ENCODE measurements at regions not wholly inside any gene's neighbourhood (a gene's known extent, or its start where the extent isn't known, plus 50 kb on each side); places are given as distances from the start of the nearest gene placed in this dataset.

DNA sequence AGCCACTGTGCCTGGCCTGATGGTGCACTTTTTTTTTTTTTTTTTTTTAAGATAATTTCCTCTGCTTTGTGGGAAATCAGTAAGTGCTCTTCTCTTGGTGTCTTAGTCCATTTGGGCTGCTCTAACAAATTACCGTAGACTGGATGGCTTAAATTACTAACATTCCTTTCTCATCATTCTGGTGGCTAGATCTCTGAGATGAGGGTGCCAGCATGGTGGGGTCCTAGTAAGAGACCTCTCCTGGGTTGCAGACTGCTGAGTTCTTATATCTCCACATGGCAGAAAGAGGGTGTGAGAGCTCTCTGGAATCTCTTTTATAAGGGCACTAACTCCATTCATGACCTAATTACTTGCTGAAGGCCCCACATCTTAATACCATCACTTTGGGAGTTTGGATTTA lies 133.9 kb upstream of the ANKRD55 start:
- DNase-seq, result no peak

DNA sequence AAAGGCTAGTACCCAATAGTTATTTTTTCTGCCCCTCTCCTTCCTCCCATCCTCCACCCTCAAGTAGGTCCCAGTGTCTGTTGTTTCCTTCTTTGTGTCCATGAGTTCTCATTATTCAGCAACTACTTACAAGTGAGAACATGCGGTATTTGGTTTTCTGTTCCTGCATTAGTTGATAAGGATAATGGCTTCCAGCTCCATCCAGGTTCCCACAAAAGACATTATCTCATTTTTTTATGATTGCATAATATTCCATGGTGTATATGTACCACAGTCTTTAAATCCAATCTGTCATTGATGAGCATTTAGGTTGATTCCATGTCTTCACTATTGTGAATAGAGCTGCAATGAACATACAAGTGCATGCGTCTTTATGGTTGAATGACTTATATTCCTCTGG lies 128.3 kb upstream of the ANKRD55 start:
- no peak for DNase-seq

DNA sequence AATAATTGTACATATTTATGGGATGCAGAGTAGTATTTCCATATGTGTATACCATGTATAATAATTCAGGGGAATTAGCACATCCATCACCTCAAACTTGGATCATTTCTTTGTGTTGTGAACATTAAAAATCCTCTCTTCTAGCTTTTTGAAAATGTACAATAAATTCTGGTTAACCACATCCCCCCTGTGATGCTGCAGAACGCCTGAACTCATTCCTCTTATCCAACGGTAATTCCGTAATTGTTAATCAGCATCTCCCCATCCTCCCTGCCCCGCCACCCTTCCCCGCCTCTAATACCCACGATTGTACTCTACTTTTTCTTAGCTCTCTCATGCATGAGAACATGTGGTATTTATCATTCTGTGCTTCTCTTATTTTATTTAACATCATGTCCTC lies 127.7 kb upstream of the ANKRD55 start:
- DNase-seq, result no peak

DNA sequence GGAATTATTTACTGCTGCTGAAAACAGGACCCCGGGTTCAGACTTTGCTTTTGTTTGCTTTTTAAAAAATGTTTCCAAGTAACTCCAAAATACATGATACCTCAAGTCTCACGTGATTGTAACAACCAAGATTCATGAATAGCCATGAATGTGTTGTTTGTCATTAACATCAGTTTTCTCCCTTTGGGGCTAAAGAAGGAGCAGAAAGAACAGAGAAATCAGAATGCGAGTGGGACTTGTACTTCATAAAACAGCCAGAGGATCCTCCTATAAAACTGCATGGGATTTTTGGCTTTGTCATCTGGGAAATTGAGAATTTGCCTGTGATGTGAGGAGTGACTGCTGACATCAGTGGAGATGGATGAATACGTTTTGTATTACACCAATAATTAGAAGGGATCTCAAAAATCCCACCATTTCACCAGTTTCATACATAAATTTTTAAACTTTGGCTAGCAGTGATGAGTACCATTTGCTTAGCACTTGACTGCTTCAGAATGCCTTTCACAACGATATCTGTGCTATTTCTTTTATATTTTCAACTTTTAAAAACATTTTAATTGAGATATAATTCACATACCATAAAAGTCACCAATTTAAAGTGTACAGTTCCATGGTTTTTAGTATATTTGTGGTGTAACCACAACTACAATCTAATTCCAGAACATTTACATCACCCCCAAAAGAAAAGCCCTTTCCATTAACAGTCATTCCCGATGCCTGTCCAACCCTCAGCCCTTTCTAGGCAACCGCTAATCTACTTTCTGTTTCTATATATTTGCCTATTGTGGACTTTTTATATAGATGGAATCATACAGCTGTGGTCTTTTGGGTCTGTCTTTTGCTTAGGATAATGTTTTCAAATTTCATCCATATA lies 126.9 kb upstream of the ANKRD55 start:
- no peak for DNase-seq

DNA sequence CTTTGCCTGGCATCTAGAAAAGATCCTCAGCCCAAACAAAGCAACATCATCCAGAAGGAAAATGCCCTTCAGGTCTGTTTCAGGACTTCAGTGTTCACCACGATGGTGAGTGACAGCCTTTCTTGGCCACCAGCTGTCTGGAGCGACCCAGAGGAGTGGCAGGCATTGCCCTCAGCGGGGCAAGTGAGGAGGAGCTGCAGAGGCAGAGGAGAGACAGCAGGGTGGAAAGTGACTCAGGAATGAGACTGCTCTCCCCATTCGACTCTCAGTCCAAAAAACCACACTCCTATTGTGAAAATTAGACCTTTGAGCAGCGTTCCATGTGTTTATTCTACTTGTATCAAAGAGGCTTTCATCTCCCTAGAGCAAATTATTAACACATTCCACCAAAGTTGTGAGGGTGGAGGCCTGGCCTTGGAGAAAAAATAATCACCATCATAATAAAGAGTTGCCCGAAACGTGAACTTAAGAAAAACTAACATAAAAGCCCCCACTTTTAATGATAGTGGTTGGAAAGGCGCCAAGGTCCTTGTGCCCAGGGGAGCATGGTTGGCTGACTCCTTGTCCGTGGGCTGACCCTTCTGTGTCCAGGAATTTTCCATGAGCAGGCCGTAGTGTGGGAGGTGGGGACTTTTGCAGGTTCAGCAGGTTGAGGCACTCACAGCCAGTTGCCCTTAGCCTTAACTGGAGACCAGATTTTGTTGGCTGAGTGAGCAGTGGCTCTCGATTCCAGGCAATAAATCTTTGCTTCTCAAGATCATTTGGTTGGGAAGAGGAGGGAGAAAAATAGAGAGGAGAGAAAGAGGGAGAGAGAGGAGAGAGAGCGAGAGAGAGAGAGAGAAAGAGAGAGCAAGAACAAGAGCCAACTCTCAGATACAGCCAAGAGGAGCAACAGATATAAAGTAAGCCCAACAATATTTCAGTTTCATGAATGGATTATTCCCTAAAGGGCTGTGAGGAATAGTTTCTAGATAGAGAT lies 125.9 kb upstream of the ANKRD55 start:
- no peak for DNase-seq

DNA sequence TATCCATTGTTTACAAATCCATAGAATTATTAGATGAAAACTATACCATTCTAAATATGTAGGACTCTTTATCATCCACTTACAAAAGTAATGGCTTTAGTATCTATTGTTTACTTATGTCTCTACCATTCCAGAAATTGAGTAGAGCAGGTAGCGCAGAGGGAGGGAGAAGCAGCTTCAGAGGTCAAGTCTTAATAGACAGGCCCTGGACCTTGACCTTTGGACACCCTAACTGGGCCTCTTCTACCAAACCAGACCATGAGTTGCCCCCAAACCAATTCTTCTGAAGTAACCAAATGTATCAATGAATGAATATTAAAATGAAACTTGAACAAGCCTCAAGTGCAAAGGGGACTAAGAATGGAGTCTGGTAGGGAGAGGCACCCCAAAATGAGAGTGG lies 124.9 kb upstream of the ANKRD55 start:
- no peak for DNase-seq

DNA sequence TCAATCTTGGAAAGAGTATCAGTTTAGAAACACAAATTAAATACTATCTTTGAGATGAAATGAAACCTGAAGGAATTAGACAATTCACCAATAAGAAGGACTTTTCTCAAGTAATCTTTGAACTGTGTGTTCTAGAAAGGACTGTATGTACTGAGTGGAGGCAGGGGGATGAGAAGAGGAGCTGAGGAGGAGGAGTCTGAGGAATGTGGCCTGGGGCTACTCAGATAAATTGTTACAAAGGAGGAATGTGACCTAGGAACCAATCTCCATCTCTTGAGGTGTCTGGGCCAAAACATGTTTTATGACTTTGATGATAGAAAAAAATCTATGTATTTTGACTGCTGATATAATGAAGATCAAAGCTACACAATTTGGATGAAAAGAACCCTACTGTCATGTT lies 124.3 kb upstream of the ANKRD55 start:
- DNase-seq, result no peak

DNA sequence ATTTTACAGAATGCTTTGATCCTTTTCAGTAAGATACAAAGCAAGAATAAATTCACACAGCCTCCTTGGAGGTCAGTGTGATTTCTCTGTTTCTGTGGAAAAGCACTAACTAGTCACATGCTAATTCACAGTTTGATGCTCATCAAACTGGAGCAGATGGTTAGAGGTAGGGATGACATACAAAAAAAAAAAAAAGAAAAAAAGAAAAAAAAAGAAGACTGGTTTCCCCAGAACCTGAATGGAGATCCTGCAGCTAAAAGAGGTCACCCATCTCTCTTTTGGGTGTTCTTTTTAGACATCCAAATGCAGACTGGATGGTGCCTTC lies 123.7 kb upstream of the ANKRD55 start:
- DNase-seq, result no peak

DNA sequence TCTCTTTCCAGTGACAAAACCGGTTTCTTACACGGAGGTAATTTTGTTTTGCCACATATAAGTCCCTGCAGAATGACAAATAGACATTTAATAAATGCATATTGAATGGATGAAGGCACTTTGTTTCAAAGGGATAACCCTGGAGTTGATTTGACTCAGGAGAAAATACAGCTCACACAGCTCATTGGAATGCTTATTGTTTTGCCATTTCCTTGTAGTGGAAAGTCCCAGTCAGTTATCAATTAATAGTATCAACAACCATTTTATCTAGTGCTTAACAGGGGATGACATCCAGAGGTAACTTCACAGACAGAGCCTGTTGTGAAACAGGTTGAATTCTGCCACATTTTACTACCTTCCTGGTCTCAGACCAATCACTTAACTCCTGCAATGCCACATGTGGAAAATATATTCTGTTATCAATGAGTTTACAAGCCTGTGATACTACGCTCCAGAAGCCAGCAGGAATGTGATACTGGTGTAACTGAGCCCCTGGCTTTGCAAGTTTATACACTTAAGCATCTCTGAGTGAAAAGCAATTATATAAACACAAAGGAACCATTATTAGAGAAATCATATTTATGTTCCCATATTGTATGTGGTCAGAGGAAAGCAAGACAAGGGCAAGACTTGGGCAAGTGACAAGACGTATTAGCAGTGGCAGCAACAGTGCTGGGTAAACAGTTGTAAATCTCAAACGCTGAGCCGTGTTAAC lies 123.1 kb upstream of the ANKRD55 start:
- no peak for DNase-seq

DNA sequence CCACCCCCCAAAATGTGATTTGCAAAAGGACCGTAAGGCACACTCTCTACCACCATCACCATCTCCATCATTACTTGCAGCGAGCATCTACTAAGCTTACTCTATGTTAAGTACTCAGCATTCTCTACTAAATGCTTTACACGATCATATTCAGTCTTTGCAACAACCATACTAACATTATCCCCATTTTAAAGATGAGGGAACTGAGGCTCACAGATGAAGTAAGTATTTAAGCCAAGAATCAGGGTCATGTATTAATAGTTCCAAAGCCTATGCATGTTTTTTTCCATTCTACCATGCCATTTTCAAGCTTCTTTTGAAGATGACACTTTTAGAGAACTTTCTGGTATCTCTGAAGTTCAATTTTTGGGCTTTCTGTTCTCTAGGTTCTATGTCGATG lies 121.7 kb upstream of the ANKRD55 start:
- no peak for DNase-seq

DNA sequence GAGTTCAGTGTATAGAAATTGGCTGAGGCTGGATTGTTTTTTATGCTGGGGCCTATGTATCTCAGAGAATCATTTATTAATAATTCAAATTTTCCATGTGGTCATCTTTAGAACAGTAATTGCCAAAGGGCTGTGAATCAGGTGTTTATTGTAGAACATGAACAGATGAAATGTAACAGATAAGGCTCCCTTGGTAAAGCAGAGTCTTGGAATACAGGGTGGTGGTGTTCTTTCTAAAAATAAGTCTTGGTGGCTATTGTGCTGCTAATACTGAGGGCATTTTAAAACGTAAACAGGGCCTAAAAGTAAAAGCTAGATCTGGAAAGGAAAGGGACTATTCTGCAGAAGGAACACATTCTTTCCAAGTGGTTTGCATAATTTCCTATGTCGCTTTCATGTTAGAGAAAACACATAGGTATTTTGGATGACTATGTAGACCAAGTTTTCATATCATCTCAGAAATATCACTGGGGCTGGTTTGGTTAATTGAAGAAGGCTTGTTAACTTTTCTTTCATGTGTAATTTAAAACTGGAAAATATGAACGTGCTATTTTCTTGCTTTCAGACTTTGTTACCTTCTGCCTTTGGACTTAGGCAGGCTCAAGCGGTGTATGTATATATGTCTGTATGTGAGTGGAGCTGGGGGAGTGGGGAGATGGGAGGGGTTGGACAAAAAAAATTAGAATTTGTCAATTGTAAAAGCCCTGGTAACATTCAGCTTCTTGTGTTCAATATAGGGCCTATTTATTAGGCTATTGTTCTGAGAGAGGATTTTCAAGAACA lies 119.9 kb upstream of the ANKRD55 start:
- DNase-seq, result no peak

DNA sequence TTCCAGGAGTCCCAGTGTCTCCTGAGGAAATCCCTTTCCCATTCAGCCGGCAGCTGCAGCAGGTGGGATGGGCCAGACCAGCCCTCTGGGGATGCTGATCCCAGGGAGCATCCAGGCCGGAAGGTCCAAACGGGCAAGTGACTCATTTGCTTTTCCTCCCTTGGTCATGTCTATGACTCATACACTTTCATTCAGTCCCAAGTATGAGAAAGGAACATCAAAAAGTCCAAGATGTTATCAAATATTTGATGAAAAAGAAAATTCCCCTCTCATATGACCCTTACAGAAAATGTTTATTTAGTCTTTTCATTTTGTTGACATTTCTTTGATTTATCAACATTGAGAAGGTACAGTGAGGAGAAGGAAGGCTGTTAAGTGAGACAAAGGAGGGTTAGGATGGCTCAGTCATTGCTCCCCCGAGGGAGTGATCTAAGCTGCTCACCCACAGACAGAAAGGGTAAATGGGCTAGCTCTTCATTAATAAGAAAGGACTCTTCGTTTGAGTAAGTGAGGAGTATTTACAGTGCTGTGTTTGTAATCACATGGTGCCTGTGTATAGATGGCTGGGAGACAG lies 117.6 kb upstream of the ANKRD55 start:
- DNase-seq, result no peak

DNA sequence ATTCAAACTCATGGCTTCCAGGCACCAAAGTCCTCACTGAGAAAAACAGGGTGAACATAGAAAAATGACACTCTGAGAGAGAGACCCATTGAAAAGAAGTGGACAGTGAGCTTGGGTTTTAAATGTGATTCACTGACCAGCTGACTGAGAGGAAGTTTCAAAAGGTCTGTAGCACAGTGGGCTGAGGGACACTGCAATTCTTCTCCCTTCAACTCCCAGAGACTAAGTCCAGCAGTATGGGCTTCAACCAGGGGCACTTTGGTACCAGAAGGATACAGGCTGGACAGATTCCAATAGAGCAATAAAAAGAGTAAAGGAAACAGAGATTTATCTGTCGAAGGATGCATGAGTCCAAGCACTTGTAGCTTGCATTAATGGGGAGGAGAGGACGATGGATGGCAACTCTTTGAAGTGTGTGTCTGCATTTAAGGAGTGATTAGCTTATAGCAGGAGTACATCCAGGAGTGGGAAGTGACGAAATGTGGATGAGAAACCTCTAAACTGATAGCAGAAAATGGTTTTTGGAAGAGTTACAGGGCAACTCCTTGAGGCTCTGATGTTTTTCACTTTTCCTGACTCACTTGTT lies 117.0 kb upstream of the ANKRD55 start:
- DNase-seq, result no peak

DNA sequence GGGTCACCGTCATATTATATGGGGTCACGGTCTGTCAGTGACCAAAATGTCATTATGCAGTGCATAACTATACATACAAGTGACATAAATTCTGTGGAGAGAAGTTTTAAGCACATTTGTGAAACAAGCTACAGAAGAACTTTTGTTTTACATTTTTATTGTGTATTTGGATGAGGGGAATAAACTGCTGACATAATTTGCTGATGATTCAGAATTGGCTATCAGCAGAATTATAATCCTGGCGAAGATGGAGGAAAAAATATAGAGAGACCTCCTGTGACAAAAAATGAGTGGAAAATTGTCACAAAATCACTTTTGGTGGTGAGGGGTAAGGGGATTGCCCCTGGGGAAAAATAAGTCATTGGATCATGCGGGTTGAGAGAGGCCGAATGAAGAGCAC lies 116.3 kb upstream of the ANKRD55 start:
- no peak for DNase-seq

DNA sequence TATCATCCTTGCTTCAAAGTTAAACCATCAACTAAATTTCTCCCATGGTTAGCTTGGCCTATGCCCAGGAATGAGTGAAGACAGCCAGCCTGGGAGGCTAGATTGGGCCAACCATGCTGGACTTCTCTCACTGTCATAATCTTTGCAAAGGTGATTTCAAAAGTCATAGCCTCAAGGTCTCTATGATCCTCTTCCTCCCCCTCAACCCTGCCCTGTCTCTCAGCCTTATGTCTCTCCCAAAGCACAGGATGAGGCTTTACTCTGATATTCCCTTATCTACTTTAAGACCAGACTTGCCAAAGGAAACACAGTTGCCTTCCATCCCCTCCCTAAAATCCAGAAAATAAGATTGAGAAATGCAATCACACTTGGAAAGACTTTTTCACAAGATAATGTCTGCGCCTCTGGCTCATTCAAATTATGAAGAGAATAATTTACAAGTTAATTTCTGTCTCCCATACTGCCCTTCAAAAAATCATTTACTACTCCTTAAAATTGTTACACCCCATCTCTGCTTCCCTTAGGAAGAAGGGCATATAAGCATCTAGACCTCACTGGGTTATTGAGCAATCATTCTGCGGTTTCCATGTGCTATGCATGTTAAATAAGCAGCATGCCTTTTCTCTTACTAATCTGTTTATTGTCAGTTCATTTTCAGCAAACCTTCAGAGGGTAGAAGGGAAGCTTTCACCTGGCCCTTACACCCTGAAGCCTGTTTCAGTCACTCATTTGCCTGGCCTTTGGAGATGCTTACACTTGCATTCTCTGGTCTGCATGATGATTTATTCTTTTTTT lies 113.8 kb upstream of the ANKRD55 start:
- DNase-seq, result no peak

DNA sequence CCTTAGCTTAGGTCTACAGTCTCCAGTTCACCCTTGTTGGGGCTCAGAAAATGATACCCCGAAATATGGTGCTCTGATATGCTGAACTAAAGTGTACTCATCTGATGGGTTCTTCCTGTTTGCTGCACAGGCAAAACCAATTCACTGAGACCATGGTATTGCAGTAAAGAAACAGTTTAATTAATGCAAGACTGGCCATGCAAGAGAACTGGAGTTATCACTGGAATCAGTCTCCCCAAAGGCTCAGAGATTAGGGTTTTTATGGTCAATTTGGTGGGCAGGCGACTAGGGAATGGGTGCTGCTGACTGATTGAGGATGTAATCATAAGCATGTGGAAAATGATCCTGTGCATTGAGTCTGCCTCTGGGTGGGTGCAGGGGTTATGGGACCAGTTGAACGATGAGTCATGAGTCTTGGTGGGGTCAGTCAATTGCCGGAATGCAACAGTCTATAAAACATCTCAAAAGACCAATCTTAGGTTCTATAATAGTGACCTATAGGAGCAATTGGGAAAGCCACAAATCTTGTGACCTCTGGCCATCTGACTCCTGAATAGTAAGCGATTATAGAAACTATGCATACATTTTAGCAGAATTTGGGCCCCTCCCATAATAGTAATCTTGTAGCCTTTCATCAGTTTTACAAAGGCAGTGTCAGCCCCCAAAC lies 113.0 kb upstream of the ANKRD55 start:
- DNase-seq, result no peak

DNA sequence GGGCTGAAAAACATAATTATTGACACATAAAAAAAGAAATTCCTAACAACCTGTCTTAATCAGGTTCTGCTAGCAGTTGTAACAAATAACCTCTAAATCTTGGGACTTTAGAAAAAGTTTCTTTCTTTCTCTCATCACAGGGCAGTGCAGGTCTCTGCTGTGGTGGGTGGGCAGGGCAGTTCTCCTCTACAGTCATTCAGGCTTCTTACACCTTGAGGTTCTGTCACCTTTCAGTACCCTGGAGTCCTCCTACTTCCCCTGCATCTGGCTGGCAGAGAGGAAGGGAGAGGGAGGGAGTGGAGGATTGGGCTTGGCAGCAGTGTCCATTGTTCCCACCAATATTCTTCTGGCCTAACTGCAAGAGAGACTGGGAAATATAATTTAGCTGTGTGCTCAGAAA lies 112.2 kb upstream of the ANKRD55 start:
- DNase-seq, result no peak

DNA sequence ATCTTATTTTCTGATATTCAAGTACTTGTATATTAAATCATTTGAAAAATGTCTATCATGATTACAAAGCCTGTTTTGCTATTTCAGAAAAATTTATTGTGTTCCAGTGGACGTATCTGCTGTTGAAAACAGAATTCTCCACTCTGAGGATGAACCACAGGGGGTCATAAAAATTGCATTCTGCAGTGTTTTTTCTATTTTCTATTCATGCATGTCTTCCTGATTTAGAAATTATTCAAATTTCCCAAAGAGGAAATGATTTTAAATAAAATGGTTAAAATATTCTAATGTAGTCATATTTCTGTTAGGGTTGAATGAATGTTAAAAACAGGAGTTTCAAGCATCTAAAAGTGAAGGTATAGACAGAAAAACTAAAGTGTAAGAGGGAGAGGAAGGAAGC lies 111.5 kb upstream of the ANKRD55 start:
- no peak for DNase-seq

DNA sequence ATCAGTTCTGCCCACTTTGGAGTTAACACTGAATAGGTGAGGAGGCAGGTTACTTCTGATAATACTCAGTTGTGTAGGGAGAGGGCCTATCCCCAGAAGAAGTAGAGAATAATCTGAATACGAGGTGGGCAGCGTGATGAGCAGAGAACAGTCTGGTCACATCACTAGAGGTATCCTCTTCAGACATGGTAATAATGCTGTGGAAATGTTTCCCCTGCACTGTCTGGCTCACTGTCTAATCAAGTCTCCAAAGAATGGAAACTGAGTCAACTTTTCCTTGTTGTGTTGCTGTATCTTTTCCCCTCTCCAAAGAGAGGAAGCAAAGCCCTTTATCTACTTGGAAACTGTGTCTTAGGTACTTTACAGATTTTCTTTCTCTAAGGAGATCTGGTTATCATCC lies 110.9 kb upstream of the ANKRD55 start:
- no peak for DNase-seq

DNA sequence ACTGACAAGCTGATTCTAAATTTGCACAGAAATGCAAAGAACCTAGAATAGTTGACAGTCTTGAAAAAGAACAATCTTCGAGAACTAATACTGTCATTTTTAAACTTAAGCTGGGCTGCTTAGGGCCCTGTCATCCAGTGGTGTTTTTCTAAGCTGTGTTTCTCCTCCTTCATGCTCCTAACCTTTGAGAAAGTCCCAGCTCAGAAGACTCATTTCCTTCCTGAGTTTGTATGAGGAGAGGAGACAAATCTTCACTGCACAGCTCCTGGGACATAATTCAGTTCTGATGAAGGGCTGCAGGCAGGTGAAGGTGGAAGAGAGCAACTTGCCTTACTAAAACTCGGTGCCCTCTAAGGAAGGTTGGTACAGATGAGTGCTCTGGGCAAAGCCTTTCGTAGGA lies 109.5 kb upstream of the ANKRD55 start:
- DNase-seq, result no peak
